GM10266 (cell line): ENCODE measurements at regions not wholly inside any gene's neighbourhood (a gene's known extent, or its start where the extent isn't known, plus 50 kb on each side); places are given as distances from the start of the nearest gene placed in this dataset.
"Not testable (repeated sequence)": the region's sequence is repeated elsewhere in the genome, so short reads cannot be mapped to it uniquely, and the experiment has no call there.

Experiments used
- DNase-seq: peaks from one replicate; pipeline ENCODE4 v3.0.0; 2012; ENCODE audit errors: extremely low spot score
- TF ChIP-seq, protein P1 (sequence below): IDR thresholded peaks from 2 replicates; pipeline ENCODE4 v1.5.1; 2012; ENCODE audit warnings: mild to moderate bottlenecking, low read depth; ENCODE audit not compliant: control insufficient read depth, insufficient read depth; ENCODE audit errors: missing control alignments

GRCh38 chr4:13922459-13922858 lies 294.9 kb upstream of the BOD1L1 start:
- TF ChIP-seq, protein P1, sequence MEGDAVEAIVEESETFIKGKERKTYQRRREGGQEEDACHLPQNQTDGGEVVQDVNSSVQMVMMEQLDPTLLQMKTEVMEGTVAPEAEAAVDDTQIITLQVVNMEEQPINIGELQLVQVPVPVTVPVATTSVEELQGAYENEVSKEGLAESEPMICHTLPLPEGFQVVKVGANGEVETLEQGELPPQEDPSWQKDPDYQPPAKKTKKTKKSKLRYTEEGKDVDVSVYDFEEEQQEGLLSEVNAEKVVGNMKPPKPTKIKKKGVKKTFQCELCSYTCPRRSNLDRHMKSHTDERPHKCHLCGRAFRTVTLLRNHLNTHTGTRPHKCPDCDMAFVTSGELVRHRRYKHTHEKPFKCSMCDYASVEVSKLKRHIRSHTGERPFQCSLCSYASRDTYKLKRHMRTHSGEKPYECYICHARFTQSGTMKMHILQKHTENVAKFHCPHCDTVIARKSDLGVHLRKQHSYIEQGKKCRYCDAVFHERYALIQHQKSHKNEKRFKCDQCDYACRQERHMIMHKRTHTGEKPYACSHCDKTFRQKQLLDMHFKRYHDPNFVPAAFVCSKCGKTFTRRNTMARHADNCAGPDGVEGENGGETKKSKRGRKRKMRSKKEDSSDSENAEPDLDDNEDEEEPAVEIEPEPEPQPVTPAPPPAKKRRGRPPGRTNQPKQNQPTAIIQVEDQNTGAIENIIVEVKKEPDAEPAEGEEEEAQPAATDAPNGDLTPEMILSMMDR = no peak
- DNase-seq = no peak

DNA sequence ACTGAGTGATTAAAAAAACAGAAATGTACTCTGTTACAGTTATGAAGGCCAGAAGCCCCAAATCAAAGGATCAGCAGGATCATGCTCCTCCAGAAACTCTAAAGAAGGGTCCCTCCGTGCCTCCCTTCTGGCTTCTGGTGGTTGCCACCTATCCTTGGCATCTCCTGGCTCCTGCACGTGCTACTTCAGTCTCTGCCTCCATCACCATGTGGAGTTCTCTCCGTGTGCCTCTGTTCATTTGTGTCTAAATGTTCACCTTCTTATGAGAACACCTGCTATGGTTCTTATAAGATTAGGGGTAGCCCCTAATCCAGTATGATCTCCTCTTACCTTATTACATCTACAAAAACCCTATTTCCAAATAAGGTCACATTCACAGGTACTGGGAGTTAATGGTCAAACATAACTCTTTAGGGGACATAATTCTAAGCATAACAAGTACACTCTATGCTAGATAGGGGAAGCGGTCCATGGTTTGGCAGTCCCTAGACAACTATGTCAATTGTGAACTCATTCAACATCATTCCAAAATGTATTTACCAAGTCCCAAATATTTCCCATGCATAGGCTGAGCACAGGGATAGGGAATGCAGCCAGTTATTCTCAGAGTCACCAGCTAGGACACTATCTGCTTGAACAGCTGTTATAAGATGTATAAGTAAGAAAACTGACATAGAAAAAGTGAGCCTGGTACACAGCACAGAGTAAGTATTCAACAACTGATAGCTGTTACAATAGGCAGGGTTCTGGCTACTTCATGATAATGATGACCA lies 295.5 kb upstream of the BOD1L1 start:
- TF ChIP-seq, protein P1 = no peak
- DNase-seq = no peak

DNA sequence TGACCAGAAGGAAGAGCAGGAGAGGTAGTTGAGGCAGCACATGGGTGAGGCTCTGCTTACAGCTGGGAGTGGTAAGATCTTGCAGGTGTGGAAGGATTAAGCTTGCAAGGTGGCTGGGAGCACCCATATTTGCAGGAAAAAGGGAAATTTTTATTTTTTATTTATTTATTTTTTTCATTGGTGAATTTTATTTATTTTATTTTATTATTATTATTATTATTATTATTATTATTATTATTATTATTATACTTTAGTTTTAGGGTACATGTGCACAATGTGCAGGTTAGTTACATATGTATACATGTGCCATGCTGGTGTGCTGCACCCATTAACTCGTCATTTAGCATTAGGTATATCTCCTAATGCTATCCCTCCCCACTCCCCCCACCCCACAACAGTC lies 297.4 kb upstream of the BOD1L1 start:
- DNase-seq = not testable (repeated sequence)

DNA sequence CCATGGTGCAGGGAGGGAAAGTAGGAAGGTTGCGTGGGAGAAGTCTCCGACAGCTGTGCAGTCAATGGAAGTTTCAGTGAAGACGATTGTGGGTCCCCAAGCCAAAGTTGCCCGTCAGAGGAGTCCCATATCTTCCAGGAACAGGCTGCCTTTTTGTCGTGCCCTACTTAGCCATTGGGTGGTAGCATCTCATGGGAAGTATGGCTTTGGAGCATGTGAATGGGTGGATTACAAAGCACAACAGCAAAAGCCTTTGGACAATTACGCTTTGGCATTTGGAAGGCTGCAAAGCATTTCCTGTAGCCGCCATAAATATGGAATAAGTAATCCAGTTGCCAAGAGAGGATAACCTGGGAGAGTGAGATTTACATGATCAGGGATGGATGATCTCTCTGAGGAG lies 300.7 kb upstream of the BOD1L1 start:
- TF ChIP-seq, protein P1 = no peak
- no peak for DNase-seq

DNA sequence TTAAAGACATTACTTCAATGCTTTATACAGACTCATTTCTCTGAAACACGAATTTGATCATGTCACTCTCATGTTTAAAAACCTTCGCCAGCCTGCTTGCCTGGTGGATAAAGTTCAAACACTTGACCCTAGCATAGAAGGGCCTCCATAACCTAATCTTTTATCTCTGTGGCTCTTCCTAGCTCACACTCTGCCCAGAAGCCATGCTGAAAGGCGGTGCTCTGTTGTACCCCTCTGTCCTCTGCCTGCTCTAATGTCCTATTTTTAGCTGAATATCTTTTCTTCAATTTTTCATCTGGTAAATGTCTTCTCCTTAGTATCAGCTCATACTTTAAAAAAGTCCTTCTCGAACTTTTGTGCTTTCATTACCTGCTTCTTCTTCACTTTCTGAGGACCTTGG lies 302.6 kb upstream of the BOD1L1 start:
- DNase-seq = no peak
- TF ChIP-seq, protein P1 = no peak

DNA sequence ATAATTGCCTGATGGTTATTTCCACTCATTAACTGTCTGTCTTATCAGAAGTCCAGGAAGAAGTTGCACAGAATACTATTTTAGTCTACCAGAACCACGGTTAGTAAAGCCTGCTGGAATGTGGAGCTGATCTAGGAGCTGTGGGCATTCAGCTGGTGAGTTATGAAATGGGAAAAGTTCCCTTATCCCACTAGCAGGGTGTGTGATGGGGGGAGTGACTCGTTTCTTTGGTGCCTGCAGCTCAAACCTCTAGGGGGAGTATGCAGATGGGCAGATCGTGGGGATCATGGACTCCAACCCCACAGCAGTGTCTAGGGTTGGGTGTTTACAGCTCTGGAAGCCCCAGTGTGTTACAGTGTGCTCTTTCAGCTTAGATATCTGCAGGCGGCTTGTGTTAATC lies 305.7 kb upstream of the BOD1L1 start:
- TF ChIP-seq, protein P1 = no peak
- DNase-seq = no peak

- TF ChIP-seq, protein P1 = no peak
- DNase-seq = no peak
Observed at GRCh38 chr4:13938299-13938698, 310.8 kb upstream of the BOD1L1 start.

DNA sequence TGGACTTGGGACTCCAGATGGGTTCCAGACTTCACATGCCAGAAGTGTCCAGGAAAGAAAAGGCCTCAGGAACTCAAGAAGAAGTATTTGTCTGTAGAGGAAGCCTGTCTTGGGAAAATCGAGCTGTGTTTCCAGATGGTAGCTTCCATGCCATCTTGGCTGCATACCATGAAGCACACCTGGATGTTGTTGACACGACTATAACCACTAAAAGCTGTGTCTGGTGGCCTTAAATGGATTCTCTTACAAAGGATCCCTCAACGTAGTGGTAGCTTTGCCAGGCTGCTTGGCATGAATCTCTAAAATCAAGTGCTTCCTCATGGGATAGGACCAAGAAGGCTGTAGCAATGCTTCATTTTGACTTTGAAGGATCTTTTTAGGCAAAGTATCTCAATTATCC lies 313.4 kb upstream of the BOD1L1 start:
- TF ChIP-seq, protein P1 = no peak
- no peak for DNase-seq
